ENCODE measurements at regions not wholly inside any gene's neighbourhood (a gene's known extent, or its start where the extent isn't known, plus 50 kb on each side); places are given as distances from the start of the nearest gene placed in this dataset.

DNA sequence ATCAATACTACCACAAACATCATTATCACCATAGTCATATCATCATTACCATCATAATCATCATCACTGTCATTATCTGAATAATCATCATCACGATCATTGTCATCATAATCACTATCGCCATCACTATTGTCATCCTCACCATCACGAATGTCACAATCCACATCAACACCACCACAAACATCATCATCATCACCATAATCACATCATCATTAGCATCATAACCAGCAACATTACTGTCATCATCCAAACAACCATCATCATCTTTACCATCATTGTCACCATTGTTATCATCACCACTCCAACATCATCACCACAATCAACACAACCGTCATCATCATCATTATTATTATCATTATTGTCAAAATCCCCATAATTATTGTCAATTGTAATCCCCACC is 61.2 kb downstream of the MBD3L1 start:
- no peaks in the 10 kb centered on the region for H3K27me3 Mint-ChIP-seq
- Histone ChIP-seq H2AFZ (ENCODE audit: insufficient read depth, low read depth, low read length, poor library complexity, severe bottlenecking) (no peak overlapping the region), H3K4me1 (ENCODE audit: control insufficient read depth in 2 of 2, insufficient read depth in 2 of 2, low read length in 2 of 2) (no peaks in the 10 kb centered on the region), H3K27me3 (replicated peaks in 1 of 4; ENCODE audit: control extremely low read depth in 1 of 4, control insufficient read depth in 3 of 4, insufficient read depth in 4 of 4, low read length in 3 of 4) (no peaks in the 10 kb centered on the region), H3K4me3 (ENCODE audit: control extremely low read depth in 1 of 5, extremely low read depth in 1 of 5, insufficient read depth in 1 of 5, low read depth in 2 of 5, low read length in 4 of 5) (no peak overlapping the region), H3K36me3 (replicated peaks in 1 of 2; ENCODE audit: control extremely low read depth in 1 of 2, control insufficient read depth in 1 of 2, extremely low read depth in 1 of 2, insufficient read depth in 2 of 2, low read length in 1 of 2) (no peaks in the 10 kb centered on the region), H3K79me2 (ENCODE audit: control insufficient read depth, insufficient read depth, low read length) (no peaks in the 10 kb centered on the region), H3K9ac (ENCODE audit: low read length) (no peak overlapping the region), H4K20me1 (ENCODE audit: control insufficient read depth, insufficient read depth, low read length, poor library complexity, severe bottlenecking) (no peaks in the 10 kb centered on the region), H3K27ac (ENCODE audit: low read length in 2 of 2) (no peak overlapping the region), H3K9me3 (ENCODE audit: control extremely low read depth in 1 of 3, control insufficient read depth in 2 of 3, insufficient read depth in 1 of 3, low read length in 2 of 3) (peaks cover 0 to 11% (median 0%) of the 10 kb centered on the region in 3 donors), H3K4me2 (replicated peaks; ENCODE audit: low read depth, low read length, poor library complexity, severe bottlenecking) (no peak overlapping the region)
- TF ChIP-seq EZH2 (IDR thresholded peaks at IDR 0.05; ENCODE audit: borderline replicate concordance, insufficient read depth, low read depth, low read length, poor library complexity, severe bottlenecking): no peak
- TF ChIP-seq, protein P1, sequence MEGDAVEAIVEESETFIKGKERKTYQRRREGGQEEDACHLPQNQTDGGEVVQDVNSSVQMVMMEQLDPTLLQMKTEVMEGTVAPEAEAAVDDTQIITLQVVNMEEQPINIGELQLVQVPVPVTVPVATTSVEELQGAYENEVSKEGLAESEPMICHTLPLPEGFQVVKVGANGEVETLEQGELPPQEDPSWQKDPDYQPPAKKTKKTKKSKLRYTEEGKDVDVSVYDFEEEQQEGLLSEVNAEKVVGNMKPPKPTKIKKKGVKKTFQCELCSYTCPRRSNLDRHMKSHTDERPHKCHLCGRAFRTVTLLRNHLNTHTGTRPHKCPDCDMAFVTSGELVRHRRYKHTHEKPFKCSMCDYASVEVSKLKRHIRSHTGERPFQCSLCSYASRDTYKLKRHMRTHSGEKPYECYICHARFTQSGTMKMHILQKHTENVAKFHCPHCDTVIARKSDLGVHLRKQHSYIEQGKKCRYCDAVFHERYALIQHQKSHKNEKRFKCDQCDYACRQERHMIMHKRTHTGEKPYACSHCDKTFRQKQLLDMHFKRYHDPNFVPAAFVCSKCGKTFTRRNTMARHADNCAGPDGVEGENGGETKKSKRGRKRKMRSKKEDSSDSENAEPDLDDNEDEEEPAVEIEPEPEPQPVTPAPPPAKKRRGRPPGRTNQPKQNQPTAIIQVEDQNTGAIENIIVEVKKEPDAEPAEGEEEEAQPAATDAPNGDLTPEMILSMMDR (IDR thresholded peaks at IDR 0.05): no peak
- 92% methylated on average over 4 of the region's 4 CpGs for WGBS (ENCODE audit: insufficient coverage)
- ChIA-PET POLR2A (no interaction called here), CTCF (no interaction called here)
- DNase-seq (no peak), ATAC-seq (ENCODE audit: low read depth) (no peak)
- intact Hi-C loops (cut with micrococcal nuclease): no loop called here
- H3K9me3 Mint-ChIP-seq (ENCODE audit: insufficient read depth): no peaks in the 10 kb centered on the region
- H3K4me3 Mint-ChIP-seq: no peak overlapping the region
- no peaks in the 10 kb centered on the region for H3K4me1 Mint-ChIP-seq
- H3K27ac Mint-ChIP-seq: no peak overlapping the region

DNA sequence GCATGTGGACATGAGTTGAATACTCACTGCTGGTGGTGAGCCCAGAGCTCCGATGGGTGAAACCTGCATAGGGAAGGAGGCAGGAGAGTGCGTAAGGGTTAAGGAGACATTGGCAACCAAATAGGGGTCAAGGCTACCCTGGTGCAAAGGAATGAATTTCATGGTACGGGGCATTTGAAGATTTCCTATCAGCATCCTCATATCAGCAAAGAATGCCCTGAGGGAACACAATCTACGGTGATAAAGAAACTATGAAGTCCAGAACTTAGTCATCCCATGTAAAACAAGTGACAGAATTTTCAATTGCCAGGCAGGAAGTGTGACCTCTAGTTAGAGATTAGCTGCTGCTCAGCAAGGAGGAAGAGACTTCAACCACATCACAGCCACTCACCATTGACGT is 64.9 kb downstream of the MBD3L1 start:
- Histone ChIP-seq H3K27me3 (replicated peaks in 1 of 4; ENCODE audit: control extremely low read depth in 1 of 4, control insufficient read depth in 3 of 4, insufficient read depth in 4 of 4, low read length in 3 of 4) (no peaks in the 10 kb centered on the region), H3K27ac (ENCODE audit: low read length in 2 of 2) (no peak overlapping the region), H3K4me2 (replicated peaks; ENCODE audit: low read depth, low read length, poor library complexity, severe bottlenecking) (no peak overlapping the region), H3K4me3 (ENCODE audit: control extremely low read depth in 1 of 5, extremely low read depth in 1 of 5, insufficient read depth in 1 of 5, low read depth in 2 of 5, low read length in 4 of 5) (no peak overlapping the region), H2AFZ (ENCODE audit: insufficient read depth, low read depth, low read length, poor library complexity, severe bottlenecking) (no peak overlapping the region), H3K36me3 (replicated peaks in 1 of 2; ENCODE audit: control extremely low read depth in 1 of 2, control insufficient read depth in 1 of 2, extremely low read depth in 1 of 2, insufficient read depth in 2 of 2, low read length in 1 of 2) (no peaks in the 10 kb centered on the region), H3K9ac (ENCODE audit: low read length) (no peak overlapping the region), H3K9me3 (ENCODE audit: control extremely low read depth in 1 of 3, control insufficient read depth in 2 of 3, insufficient read depth in 1 of 3, low read length in 2 of 3) (peaks cover 0 to 14% (median 0%) of the 10 kb centered on the region in 3 donors), H3K79me2 (ENCODE audit: control insufficient read depth, insufficient read depth, low read length) (no peaks in the 10 kb centered on the region), H3K4me1 (ENCODE audit: control insufficient read depth in 2 of 2, insufficient read depth in 2 of 2, low read length in 2 of 2) (no peaks in the 10 kb centered on the region), H4K20me1 (ENCODE audit: control insufficient read depth, insufficient read depth, low read length, poor library complexity, severe bottlenecking) (no peaks in the 10 kb centered on the region)
- TF ChIP-seq, protein P1 (IDR thresholded peaks at IDR 0.05): no peak
- no peak for TF ChIP-seq EZH2 (IDR thresholded peaks at IDR 0.05; ENCODE audit: borderline replicate concordance, insufficient read depth, low read depth, low read length, poor library complexity, severe bottlenecking)
- Mint-ChIP-seq H3K4me3 (no peak overlapping the region), H3K9me3 (ENCODE audit: insufficient read depth) (no peaks in the 10 kb centered on the region), H3K27me3 (no peaks in the 10 kb centered on the region), H3K27ac (no peak overlapping the region), H3K4me1 (no peaks in the 10 kb centered on the region)
- no peak for DNase-seq
- POLR2A ChIA-PET: no interaction called here
- intact Hi-C loops (cut with micrococcal nuclease): no loop called here
- CTCF ChIA-PET: no interaction called here
- no peak for ATAC-seq (ENCODE audit: low read depth)
- WGBS (ENCODE audit: insufficient coverage): 94% methylated on average over 4 of the region's 5 CpGs

Data from B cell (primary cell).